ENCODE measurements at regions not wholly inside any gene's neighbourhood (a gene's known extent, or its start where the extent isn't known, plus 50 kb on each side); places are given as distances from the start of the nearest gene placed in this dataset.

DNA sequence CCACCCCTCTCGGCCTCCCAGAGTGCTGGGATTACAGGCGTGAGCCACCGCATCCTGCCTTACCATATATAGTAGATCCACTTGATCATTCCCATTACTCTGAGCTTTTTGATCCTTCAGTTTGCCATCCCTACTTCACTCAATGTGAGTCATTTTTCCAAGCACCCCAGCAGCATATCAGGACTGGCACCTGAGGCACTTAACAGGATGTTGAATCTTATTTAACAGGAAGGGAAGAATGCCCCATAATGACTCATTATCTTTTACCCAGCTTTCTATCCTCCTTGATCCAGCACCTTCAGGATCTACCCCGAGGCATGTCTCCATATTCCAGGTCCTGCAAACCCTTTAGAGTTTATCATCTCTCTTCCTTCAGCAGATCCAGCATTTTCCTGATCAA is 84.9 kb upstream of the CMKLR1 start:
- TF ChIP-seq POLR2AphosphoS5 (IDR thresholded peaks at IDR 0.05; ENCODE audit: low read depth, low read length): no peak
- TF ChIP-seq, protein P1, sequence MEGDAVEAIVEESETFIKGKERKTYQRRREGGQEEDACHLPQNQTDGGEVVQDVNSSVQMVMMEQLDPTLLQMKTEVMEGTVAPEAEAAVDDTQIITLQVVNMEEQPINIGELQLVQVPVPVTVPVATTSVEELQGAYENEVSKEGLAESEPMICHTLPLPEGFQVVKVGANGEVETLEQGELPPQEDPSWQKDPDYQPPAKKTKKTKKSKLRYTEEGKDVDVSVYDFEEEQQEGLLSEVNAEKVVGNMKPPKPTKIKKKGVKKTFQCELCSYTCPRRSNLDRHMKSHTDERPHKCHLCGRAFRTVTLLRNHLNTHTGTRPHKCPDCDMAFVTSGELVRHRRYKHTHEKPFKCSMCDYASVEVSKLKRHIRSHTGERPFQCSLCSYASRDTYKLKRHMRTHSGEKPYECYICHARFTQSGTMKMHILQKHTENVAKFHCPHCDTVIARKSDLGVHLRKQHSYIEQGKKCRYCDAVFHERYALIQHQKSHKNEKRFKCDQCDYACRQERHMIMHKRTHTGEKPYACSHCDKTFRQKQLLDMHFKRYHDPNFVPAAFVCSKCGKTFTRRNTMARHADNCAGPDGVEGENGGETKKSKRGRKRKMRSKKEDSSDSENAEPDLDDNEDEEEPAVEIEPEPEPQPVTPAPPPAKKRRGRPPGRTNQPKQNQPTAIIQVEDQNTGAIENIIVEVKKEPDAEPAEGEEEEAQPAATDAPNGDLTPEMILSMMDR (IDR thresholded peaks at IDR 0.05): no peak
- TF ChIP-seq, protein P2, sequence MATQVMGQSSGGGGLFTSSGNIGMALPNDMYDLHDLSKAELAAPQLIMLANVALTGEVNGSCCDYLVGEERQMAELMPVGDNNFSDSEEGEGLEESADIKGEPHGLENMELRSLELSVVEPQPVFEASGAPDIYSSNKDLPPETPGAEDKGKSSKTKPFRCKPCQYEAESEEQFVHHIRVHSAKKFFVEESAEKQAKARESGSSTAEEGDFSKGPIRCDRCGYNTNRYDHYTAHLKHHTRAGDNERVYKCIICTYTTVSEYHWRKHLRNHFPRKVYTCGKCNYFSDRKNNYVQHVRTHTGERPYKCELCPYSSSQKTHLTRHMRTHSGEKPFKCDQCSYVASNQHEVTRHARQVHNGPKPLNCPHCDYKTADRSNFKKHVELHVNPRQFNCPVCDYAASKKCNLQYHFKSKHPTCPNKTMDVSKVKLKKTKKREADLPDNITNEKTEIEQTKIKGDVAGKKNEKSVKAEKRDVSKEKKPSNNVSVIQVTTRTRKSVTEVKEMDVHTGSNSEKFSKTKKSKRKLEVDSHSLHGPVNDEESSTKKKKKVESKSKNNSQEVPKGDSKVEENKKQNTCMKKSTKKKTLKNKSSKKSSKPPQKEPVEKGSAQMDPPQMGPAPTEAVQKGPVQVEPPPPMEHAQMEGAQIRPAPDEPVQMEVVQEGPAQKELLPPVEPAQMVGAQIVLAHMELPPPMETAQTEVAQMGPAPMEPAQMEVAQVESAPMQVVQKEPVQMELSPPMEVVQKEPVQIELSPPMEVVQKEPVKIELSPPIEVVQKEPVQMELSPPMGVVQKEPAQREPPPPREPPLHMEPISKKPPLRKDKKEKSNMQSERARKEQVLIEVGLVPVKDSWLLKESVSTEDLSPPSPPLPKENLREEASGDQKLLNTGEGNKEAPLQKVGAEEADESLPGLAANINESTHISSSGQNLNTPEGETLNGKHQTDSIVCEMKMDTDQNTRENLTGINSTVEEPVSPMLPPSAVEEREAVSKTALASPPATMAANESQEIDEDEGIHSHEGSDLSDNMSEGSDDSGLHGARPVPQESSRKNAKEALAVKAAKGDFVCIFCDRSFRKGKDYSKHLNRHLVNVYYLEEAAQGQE (IDR thresholded peaks at IDR 0.05; ENCODE audit: insufficient read depth in 1 of 2, low read depth in 2 of 2, low read length in 1 of 2): no peak
